Hepatocyte (in vitro differentiated cells): ENCODE measurements at regions not wholly inside any gene's neighbourhood (a gene's known extent, or its start where the extent isn't known, plus 50 kb on each side); places are given as distances from the start of the nearest gene placed in this dataset.
A peak's percentile ranks its signal among the peaks of the same experiment; 100 is the strongest.

ENCODE experiments used
- DNase-seq: peaks from one replicate; pipeline ENCODE4 v3.0.0-alpha.2; 2016; ENCODE audit warnings: low spot score
- H2AFZ ChIP-seq: fragments of 200-600 bp; sonication (generic); 2 replicates; pipeline ENCODE4 v1.6.0; 2016; ENCODE audit warnings: antibody characterized with exemption, mild to moderate bottlenecking
- H3K27ac ChIP-seq: fragments of 200-600 bp; sonication (generic); 2 replicates; pipeline ENCODE4 v1.5.1; 2016; ENCODE audit warnings: mild to moderate bottlenecking
- H3K27me3 ChIP-seq: fragments of 200-600 bp; sonication (generic); 2 replicates; pipeline ENCODE4 v1.6.1; 2016
- H3K36me3 ChIP-seq: fragments of 200-600 bp; sonication (generic); replicated peaks from 2 replicates; pipeline ENCODE4 v1.5.1; 2016; ENCODE audit warnings: low read depth; ENCODE audit not compliant: insufficient read depth
- H3K4me1 ChIP-seq: fragments of 200-600 bp; sonication (generic); 2 replicates; pipeline ENCODE4 v1.5.1; 2016; ENCODE audit warnings: mild to moderate bottlenecking, moderate library complexity; ENCODE audit not compliant: insufficient read depth
- H3K4me2 ChIP-seq: fragments of 200-600 bp; sonication (generic); 2 replicates; pipeline ENCODE4 v1.6.0; 2016
- H3K4me3 ChIP-seq: fragments of 200-600 bp; sonication (generic); 2 replicates; pipeline ENCODE4 v1.5.1; 2016; ENCODE audit warnings: mild to moderate bottlenecking
- H3K79me2 ChIP-seq: fragments of 200-600 bp; sonication (generic); 2 replicates; pipeline ENCODE4 v1.6.0; 2017; ENCODE audit warnings: mild to moderate bottlenecking
- H3K9me2 ChIP-seq: fragments of 200-600 bp; sonication (generic); replicated peaks from 2 replicates; pipeline ENCODE4 v1.6.0; 2017; ENCODE audit warnings: mild to moderate bottlenecking; ENCODE audit not compliant: insufficient read depth
- H3K9me3 ChIP-seq: fragments of 200-600 bp; sonication (generic); 2 replicates; pipeline ENCODE4 v1.5.1; 2016; ENCODE audit warnings: low read depth, mild to moderate bottlenecking
- H4K20me1 ChIP-seq: fragments of 200-600 bp; sonication (generic); 2 replicates; pipeline ENCODE4 v1.6.0; 2016; ENCODE audit warnings: mild to moderate bottlenecking; ENCODE audit not compliant: insufficient read depth, poor library complexity, severe bottlenecking
- EZH2 ChIP-seq: fragments of 200-600 bp; sonication (generic); IDR thresholded peaks from 2 replicates; pipeline ENCODE4 v1.6.1; 2016; ENCODE audit warnings: antibody characterized with exemption, mild to moderate bottlenecking, borderline replicate concordance
- EZH2phosphoT487 ChIP-seq: fragments of 200-600 bp; sonication (generic); IDR thresholded peaks from one replicate; pipeline ENCODE4 v1.6.1; 2018; ENCODE audit warnings: antibody characterized with exemption, mild to moderate bottlenecking, low read depth, moderate library complexity; ENCODE audit not compliant: unreplicated experiment, severe bottlenecking
- WGBS: methylation state at CpG from one replicate; pipeline ENCODE4 v1.1.6; 2016; ENCODE audit warnings: low lambda C conversion rate; ENCODE audit errors: missing lambda C conversion rate; 5-methylcytosine and 5-hydroxymethylcytosine counted together
- TF ChIP-seq, protein P1 (sequence below): fragments of 200-600 bp; sonication (generic); IDR thresholded peaks from 2 replicates; pipeline ENCODE4 v1.5.1; 2016; ENCODE audit warnings: antibody characterized with exemption, mild to moderate bottlenecking; ENCODE audit not compliant: poor library complexity

DNA sequence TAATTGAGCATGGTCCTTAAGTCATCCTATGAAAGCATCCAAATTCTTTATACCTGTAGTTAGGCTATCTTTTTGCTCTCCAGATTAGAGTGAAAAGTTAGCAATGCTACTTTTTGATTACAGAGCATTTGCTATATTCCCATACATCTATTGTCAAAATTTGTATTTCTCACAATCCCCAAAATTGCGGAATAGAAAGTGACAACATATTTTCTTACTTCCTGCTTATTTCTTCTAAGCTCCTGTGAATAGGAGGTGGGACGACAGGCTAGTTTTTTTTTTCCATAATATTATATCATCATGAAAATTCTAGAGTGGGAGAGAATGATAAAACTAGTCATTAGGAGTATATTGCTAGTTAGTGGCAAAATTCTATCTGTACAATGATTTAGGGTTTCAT, 264.0 kb upstream of the DPYD start:
- Histone ChIP-seq H3K9me2 (no peaks in the 10 kb centered on the region), H2AFZ (no peak overlapping the region), H3K36me3 (no peaks in the 10 kb centered on the region), H3K4me1 (peaks cover 13% of the 10 kb centered on the region), H3K4me2 (no peak overlapping the region), H3K79me2 (no peaks in the 10 kb centered on the region), H3K27ac (no peak overlapping the region), H4K20me1 (no peaks in the 10 kb centered on the region), H3K4me3 (no peak overlapping the region), H3K27me3 (no peaks in the 10 kb centered on the region), H3K9me3 (no peaks in the 10 kb centered on the region)
- 94% methylated on average over 2 of the region's 2 CpGs for WGBS
- DNase-seq: no peak
- TF ChIP-seq EZH2: no peak
- no peak for TF ChIP-seq EZH2phosphoT487
- TF ChIP-seq, protein P1, sequence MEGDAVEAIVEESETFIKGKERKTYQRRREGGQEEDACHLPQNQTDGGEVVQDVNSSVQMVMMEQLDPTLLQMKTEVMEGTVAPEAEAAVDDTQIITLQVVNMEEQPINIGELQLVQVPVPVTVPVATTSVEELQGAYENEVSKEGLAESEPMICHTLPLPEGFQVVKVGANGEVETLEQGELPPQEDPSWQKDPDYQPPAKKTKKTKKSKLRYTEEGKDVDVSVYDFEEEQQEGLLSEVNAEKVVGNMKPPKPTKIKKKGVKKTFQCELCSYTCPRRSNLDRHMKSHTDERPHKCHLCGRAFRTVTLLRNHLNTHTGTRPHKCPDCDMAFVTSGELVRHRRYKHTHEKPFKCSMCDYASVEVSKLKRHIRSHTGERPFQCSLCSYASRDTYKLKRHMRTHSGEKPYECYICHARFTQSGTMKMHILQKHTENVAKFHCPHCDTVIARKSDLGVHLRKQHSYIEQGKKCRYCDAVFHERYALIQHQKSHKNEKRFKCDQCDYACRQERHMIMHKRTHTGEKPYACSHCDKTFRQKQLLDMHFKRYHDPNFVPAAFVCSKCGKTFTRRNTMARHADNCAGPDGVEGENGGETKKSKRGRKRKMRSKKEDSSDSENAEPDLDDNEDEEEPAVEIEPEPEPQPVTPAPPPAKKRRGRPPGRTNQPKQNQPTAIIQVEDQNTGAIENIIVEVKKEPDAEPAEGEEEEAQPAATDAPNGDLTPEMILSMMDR: no peak

GRCh38 chr1:98181036-98181764, 260.4 kb upstream of the DPYD start:
- no peaks in the 10 kb centered on the region for H3K9me2 ChIP-seq
- peaks cover 13% of the 10 kb centered on the region for H3K4me1 ChIP-seq
- H3K9me3 ChIP-seq: no peaks in the 10 kb centered on the region
- H3K27me3 ChIP-seq: no peaks in the 10 kb centered on the region
- TF ChIP-seq EZH2phosphoT487: no peak
- TF ChIP-seq, protein P1: no peak
- TF ChIP-seq EZH2: no peak
- H3K36me3 ChIP-seq: no peaks in the 10 kb centered on the region
- peak overlapping the region; percentile 35 for H3K27ac ChIP-seq
- DNase-seq: peak; percentile 13
- no peak overlapping the region for H3K4me3 ChIP-seq
- no peaks in the 10 kb centered on the region for H4K20me1 ChIP-seq
- 93% methylated on average over 1 of the region's 1 CpG for WGBS
- no peak overlapping the region for H2AFZ ChIP-seq
- H3K79me2 ChIP-seq: no peaks in the 10 kb centered on the region
- no peak overlapping the region for H3K4me2 ChIP-seq

- H3K27ac ChIP-seq: no peak overlapping the region
- H3K27me3 ChIP-seq: no peaks in the 10 kb centered on the region
- H3K4me1 ChIP-seq: peaks cover 13% of the 10 kb centered on the region
- no peaks in the 10 kb centered on the region for H3K79me2 ChIP-seq
- no peak for DNase-seq
- WGBS: 89% methylated on average over 4 of the region's 4 CpGs
- no peak overlapping the region for H2AFZ ChIP-seq
- H3K9me3 ChIP-seq: no peaks in the 10 kb centered on the region
- H3K4me2 ChIP-seq: no peak overlapping the region
- H4K20me1 ChIP-seq: no peaks in the 10 kb centered on the region
- no peak overlapping the region for H3K4me3 ChIP-seq
- no peaks in the 10 kb centered on the region for H3K36me3 ChIP-seq
- no peaks in the 10 kb centered on the region for H3K9me2 ChIP-seq
- TF ChIP-seq, protein P1: no peak
- TF ChIP-seq EZH2: no peak
- TF ChIP-seq EZH2phosphoT487: no peak
Observed at GRCh38 chr1:98179151-98179773, 258.4 kb upstream of the DPYD start.
